ENCODE measurements at regions not wholly inside any gene's neighbourhood (a gene's known extent, or its start where the extent isn't known, plus 50 kb on each side); places are given as distances from the start of the nearest gene placed in this dataset.

DNA sequence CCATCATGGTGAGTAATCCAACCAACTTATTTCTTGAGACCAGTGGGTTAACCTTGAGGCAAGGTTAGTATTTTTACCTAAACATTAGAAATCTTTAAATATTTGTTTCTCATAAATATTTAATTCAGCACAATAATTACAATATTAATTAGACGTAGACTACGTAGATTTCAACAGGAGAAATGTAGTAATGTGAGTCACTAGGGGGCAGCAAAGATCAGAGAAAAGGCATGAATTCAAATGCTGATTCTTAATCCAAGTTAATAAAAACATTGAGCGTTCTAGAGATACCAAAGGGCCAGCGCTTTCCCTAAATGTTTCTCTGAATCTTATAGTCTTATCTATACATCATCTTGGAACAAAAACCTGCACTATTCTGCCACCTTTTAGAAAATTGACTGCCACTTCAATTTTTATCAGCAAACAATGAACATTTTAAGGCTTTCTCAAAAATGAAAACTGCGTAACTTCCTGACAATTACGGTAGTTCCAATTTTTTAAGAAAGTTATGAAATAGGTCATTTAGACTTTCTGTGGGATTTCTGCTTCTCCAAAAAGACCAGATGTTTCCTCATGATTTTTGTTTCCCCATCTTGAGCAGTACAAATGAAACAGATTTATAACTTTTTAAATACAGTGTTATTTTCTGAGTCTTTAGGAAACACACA, 180.7 kb downstream of the GASK1B start:
- peak; percentile 50 for FAIRE-seq
- no peak for TF ChIP-seq POLR2A (IDR thresholded peaks at IDR 0.05; ENCODE audit: low read depth, low read length)
- no peak for DNase-seq (ENCODE audit: insufficient read length, low spot score)

DNA sequence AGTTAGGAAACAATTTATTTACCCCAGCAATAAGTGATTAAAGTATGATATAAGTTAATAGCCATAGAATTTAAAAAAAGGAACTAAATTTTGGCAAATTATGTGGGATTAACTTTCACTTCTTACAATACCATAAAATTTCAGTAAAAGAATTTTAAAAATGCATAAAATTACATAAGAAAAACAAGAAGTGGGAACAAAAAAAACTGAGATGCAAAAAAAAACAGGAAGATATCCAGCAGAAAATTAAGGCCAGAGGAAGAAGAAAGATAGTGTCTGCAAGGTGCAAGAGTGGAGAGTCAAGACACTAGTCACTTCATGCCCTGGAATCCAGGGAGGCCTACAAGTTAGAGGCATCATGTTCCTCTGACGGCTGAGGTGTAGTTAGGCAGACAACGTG, 184.2 kb downstream of the GASK1B start:
- TF ChIP-seq POLR2A (IDR thresholded peaks at IDR 0.05; ENCODE audit: low read depth, low read length): no peak
- DNase-seq (ENCODE audit: insufficient read length, low spot score): no peak
- no peak for FAIRE-seq

DNA sequence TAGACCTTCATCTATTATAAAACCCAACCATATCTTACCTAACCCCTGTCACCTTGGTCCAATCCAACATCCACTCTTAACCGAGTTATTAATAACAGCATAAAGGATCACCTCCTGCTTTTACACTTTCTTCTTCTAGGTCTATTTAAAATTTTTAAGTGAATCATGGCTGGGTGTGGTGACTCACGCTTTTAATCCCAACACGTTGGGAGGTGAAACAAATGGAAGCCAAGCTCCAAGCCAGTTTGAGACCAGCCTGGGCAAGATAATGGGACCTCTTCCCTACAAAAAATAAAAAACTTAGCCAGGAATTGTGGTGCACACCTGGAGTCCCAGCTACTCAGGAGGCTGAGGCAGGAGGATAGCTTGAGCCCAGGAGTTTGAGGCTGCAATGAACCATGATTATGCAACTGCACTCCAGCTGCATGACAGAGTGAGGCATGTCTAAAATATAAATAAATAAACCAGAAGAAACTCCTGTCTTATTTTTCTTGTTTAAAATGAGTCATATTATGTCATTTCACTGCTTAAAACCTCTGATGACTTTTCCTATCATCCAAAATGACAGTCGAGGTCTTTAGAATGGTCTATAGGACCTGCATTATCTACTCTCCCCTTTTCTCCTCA, 188.4 kb downstream of the GASK1B start:
- no peak for FAIRE-seq
- TF ChIP-seq POLR2A (IDR thresholded peaks at IDR 0.05; ENCODE audit: low read depth, low read length): no peak
- DNase-seq (ENCODE audit: insufficient read length, low spot score): no peak

DNA sequence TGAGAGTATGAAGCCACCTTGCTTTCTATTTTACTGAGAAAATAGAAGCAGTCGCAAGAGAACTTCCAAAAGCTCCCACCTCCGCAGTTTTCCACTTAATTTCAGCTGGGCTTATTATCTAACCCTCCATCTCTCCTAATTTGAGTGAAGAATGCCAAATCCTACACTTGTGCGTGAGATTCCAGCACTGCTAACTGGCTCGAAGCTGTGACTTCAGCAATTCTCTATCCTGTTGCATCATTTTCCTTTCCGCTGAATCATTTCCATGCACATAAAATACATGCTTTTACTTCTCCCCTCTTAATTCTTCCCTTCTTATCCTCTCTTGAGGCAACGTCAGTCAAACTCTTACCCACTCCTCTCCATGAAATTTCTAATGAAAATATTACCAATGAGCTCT, 189.5 kb downstream of the GASK1B start:
- no peak for FAIRE-seq
- TF ChIP-seq POLR2A (IDR thresholded peaks at IDR 0.05; ENCODE audit: low read depth, low read length): no peak
- DNase-seq (ENCODE audit: insufficient read length, low spot score): no peak

DNA sequence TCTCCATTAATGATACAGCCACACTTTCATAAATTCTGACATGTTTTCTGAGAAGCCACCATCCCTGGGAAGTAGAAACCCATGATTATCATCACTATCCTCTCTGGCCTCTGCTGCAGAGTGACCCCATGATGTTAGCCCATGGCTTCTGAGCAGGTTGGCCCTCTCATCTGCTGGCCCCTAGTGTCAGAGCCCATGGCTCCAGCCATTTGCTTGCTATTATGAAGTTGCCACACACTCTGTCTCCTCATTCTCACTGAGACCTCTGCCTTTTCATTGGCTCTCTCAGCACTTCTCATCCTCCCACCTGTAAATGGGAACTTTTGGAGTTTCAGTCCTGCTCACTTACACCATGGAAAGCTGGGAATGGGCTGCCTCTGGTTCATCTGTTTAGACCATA, 192.7 kb downstream of the GASK1B start:
- DNase-seq (ENCODE audit: insufficient read length, low spot score) (no peak), FAIRE-seq (no peak)
- TF ChIP-seq POLR2A (IDR thresholded peaks at IDR 0.05; ENCODE audit: low read depth, low read length): no peak

DNA sequence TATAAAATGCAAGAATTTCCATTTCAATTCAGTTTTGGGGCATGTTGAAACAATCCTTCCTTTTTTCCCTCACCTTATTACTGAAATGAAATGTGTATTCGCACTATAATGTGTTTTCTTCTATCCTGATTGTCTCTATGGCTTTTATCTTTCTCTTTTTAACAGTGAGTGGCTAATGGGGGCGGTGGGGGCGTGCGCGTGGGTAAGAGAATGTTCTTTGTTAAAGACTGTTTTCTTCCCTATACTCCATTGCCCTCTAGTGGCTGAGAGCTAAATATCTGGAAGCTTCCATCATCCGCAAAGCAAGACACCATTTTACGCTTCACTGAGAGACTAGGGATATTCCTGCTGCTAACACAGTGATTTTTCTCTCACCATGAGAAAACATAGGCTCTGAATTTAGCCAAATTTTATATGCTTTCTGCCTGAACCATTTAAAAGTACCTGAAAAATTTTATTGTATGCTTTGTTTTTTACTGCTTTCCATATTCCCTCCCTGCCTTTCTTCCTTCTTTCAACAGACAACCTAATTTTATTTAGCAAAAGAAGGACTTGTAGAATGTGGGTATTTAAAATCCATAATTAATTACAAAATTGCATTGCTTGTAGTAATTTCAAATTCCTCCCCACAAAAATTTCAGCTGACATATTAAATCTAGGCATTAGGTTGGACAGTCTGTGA, 194.0 kb downstream of the GASK1B start:
- FAIRE-seq (peak; percentile 55), DNase-seq (ENCODE audit: insufficient read length, low spot score) (peak; percentile 1)
- no peak for TF ChIP-seq POLR2A (IDR thresholded peaks at IDR 0.05; ENCODE audit: low read depth, low read length)

DNA sequence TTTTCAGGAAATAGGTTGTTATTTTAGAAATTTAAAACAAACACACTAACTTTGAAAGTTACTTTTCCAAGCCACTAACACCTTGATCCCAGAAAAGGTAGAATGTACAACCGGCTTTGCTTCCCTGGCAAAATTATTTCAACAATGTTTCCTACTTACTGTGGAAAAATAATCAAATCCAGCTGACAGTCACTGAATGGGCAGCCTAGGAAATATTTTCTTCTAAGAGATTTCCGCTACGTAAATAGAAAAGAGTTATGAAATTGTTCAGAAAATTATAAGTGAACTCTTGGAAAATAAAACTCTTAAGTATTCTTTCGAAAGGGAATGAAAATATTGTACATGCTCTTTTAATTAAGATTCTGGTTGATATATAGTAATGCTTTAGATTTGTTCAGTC, 195.7 kb downstream of the GASK1B start:
- FAIRE-seq (no peak), DNase-seq (ENCODE audit: insufficient read length, low spot score) (no peak)
- no peak for TF ChIP-seq POLR2A (IDR thresholded peaks at IDR 0.05; ENCODE audit: low read depth, low read length)

DNA sequence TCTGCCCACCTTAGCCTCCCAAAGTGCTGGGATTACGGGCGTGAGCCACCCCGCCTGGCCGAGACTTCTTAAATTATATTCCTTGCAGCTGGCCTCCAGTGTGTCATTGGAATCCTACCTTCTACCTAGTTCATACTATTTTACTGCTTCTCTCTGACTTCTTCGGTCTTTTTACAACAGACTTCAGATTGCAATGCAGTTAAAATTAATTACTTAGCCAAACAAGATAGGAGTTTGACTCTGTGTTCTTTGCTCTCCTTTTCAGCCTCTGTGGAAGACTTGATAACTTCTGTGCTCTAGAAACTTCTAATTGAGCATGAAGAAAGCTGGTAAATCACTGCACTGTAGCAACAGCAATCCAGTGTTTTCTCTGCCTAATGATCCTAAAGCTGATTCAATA, 199.5 kb downstream of the GASK1B start:
- no peak for DNase-seq (ENCODE audit: insufficient read length, low spot score)
- FAIRE-seq: no peak
- no peak for TF ChIP-seq POLR2A (IDR thresholded peaks at IDR 0.05; ENCODE audit: low read depth, low read length)

DNA sequence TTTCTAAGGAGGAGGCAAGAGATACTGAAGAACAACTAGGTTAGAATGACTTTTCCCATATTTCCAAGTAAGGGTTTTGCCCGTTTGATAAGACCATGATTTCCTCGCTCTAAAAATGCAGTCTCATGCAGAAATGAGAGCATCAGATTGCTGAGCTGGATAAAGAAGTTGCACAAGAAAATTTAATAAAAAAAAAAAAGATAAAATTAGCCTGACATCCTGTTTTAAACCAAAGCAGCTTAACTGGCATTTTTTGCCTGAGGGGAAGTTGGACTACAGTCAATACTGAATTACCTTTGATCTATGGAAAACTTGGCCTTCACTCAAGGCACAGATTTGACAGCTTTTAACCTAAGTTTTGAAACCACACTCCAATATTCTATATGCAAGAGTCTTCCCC, 208.4 kb downstream of the GASK1B start:
- DNase-seq (ENCODE audit: insufficient read length, low spot score): no peak
- no peak for TF ChIP-seq POLR2A (IDR thresholded peaks at IDR 0.05; ENCODE audit: low read depth, low read length)
- FAIRE-seq: no peak

DNA sequence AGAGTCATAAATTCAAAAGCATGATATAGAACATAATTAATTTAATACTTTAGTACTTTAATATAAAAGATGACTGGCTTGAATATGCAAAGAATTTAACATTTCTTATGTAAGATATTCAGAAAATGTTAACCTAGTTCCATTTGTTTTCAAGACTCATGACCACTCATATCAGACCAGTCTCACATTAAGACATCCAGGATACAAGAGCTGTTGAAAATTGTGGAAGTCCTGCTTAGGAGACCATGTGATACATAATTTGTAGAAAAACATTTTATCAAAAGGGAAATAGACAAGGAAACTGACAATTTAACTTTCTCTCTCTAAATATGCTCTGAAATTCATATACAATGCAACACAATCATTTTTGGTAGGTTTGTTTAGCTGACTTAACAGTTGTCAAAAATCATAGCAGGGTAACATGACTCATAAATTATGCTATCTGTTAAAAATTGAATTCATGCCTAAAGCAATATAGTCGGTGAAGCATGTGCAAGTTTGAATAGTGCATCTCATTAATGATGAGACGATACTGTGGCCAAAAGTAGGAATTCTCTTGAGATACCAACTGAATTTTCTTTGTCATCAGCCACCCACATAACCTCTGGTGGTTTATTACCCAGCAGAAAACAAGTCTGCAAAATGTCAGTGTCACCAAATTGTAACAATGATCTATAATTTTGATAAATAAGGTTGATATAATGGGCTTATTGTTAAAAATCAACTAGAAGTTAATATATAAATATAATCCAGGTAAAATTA, 211.4 kb downstream of the GASK1B start:
- DNase-seq (ENCODE audit: insufficient read length, low spot score) (no peak), FAIRE-seq (no peak)
- no peak for TF ChIP-seq POLR2A (IDR thresholded peaks at IDR 0.05; ENCODE audit: low read depth, low read length)

DNA sequence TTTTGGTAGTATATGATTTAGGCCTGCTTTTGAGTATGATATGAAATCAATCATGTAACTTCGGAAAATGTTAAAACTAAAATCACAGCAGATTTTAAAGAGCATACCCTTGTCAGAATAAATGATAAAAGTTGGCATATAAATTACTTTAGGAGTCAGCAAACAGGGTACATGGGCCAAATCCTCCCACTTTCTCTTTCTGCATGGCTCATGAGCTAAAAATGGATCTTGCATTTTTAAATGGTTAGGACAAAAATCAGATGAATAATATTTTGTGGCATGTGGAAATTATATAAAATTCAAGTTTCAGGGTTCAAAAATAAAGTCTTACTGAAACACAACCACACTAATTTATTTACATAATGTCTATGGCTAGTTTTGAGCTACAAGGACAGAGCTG, 214.9 kb downstream of the GASK1B start:
- TF ChIP-seq POLR2A (IDR thresholded peaks at IDR 0.05; ENCODE audit: low read depth, low read length): no peak
- no peak for DNase-seq (ENCODE audit: insufficient read length, low spot score)
- FAIRE-seq: no peak

DNA sequence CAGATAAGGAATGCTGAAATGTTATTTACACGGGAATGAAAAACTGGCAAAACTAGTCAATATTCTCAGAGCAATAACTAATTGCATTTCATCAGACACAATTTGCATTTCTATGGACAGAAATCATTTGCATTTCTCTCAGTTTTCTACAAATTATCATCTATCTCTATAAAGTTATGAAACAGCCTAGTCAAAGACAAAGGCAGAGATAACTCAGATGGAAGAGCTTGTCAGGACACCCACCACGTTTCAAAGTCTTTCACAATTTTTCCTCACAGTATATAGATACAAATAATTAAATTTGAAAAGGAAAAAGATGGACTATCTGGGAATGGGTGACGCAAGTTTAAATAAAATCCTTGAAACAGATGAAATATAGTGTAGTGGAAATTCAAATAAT, 230.8 kb downstream of the GASK1B start:
- no peak for DNase-seq (ENCODE audit: insufficient read length, low spot score)
- TF ChIP-seq POLR2A (IDR thresholded peaks at IDR 0.05; ENCODE audit: low read depth, low read length): no peak
- FAIRE-seq: no peak

DNA sequence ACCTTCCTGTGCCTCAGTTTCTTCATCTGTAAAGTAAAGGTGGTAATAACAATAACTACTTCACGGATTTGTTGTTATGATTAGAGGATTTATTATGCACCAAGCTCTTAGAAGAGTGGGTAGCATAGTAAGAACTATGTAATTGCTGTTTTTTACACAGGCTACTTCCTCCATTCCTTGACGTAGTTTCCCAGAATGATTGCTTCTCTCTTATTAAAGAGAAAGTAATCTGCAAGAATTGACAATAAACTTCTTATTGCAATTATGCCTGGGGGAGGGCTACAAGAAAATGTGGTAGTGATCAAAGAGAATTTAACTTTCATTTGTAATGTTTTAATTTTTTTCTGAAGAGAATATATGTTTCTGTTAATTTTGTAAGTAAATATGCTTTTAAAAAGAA, 238.7 kb downstream of the GASK1B start:
- FAIRE-seq: no peak
- TF ChIP-seq POLR2A (IDR thresholded peaks at IDR 0.05; ENCODE audit: low read depth, low read length): no peak
- DNase-seq (ENCODE audit: insufficient read length, low spot score): no peak

DNA sequence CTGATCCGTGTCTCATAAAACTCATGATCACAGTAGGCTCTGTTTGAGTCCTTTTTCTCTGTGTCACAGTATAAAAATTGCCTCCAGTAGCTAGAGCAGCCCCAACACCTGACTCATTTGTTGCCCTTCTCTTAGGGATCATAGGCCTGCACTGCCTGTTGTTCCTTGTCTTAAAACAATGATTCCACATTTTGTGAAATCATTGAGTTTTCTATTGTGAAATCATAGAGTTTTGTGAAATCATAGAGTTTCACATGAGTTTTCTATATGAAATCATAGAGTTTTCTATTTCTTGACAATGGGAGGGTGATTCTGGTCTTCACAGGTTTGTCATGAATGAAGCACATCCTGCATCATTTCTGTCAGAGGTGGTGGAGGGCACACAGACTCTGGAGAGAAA, 239.9 kb downstream of the GASK1B start:
- no peak for FAIRE-seq

More for the DNA sequence above, 239.9 kb downstream of the GASK1B start:
- no peak for TF ChIP-seq POLR2A (IDR thresholded peaks at IDR 0.05; ENCODE audit: low read depth, low read length)
- DNase-seq (ENCODE audit: insufficient read length, low spot score): no peak

Measured in H54 (cell line).